ENCODE measurements at regions not wholly inside any gene's neighbourhood (a gene's known extent, or its start where the extent isn't known, plus 50 kb on each side); places are given as distances from the start of the nearest gene placed in this dataset.
"Not testable (repeated sequence)": the region's sequence is repeated elsewhere in the genome, so short reads cannot be mapped to it uniquely, and the experiment has no call there.

- Mint-ChIP-seq H3K9me3 (no peaks in the 10 kb centered on the region), H3K27ac (no peak overlapping the region)
Measured at GRCh38 chr4:26227601-26228229, 93.1 kb upstream of the RBPJ start.

GRCh38 chr4:26228883-26229282 lies 91.9 kb upstream of the RBPJ start:
- H3K27ac Mint-ChIP-seq = no peak overlapping the region
- ATAC-seq (ENCODE audit: low read depth) (no peak), DNase-seq (no peak)
- H3K4me3 Mint-ChIP-seq = no peak overlapping the region
- POLR2A ChIA-PET = no interaction called here
- H3K27me3 Mint-ChIP-seq = peaks cover 7% of the 10 kb centered on the region
- peaks cover 7% of the 10 kb centered on the region for H3K4me1 Mint-ChIP-seq
- no peaks in the 10 kb centered on the region for H3K9me3 Mint-ChIP-seq
- no peaks in the 10 kb centered on the region for H3K36me3 Mint-ChIP-seq

More at GRCh38 chr4:26227601-26228229, 93.1 kb upstream of the RBPJ start:
- Mint-ChIP-seq H3K4me1 (no peaks in the 10 kb centered on the region), H3K4me3 (no peak overlapping the region), H3K27me3 (peaks cover 11% of the 10 kb centered on the region), H3K36me3 (no peaks in the 10 kb centered on the region)
- no peak for DNase-seq
- POLR2A ChIA-PET = no interaction called here
- ATAC-seq (ENCODE audit: low read depth) = no peak

- H3K36me3 Mint-ChIP-seq = no peaks in the 10 kb centered on the region
- H3K9me3 Mint-ChIP-seq = no peaks in the 10 kb centered on the region
- POLR2A ChIA-PET = no interaction called here
- H3K4me1 Mint-ChIP-seq = peaks cover 12% of the 10 kb centered on the region
- ATAC-seq (ENCODE audit: low read depth) (no peak), DNase-seq (no peak)
- no peak overlapping the region for H3K4me3 Mint-ChIP-seq
- no peak overlapping the region for H3K27ac Mint-ChIP-seq
- peaks cover 7% of the 10 kb centered on the region for H3K27me3 Mint-ChIP-seq
Measured at GRCh38 chr4:26229974-26230373, 90.8 kb upstream of the RBPJ start.

GRCh38 chr4:26233350-26233749 lies 87.5 kb upstream of the RBPJ start:
- DNase-seq (no peak), ATAC-seq (ENCODE audit: low read depth) (no peak)
- H3K27me3 Mint-ChIP-seq = peaks cover 10% of the 10 kb centered on the region
- peaks cover 12% of the 10 kb centered on the region for H3K4me1 Mint-ChIP-seq
- H3K36me3 Mint-ChIP-seq = no peaks in the 10 kb centered on the region
- H3K27ac Mint-ChIP-seq = no peak overlapping the region
- H3K4me3 Mint-ChIP-seq = no peak overlapping the region
- H3K9me3 Mint-ChIP-seq = peaks cover 1% of the 10 kb centered on the region
- POLR2A ChIA-PET = no interaction called here

DNA sequence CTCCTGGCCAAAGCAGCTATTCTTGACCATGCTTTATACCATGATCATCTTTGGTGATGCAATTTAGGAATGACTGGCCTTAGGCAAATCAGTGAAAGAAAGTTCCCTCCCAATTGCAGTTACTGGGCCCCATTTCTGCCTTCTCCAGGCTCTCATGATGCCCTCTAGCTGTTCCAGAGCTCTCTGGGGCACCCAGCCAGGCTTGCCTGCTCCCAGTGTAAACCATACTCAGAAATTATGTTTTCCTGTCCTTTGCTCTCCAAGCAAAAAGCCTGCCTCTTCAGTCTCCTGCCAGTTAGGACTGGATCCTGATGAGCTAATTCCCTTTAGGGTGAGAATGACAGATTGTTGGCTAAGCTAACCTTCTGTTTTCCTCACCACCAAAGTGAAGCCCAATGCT lies 85.3 kb upstream of the RBPJ start:
- H3K4me3 Mint-ChIP-seq = no peak overlapping the region
- peaks cover 12% of the 10 kb centered on the region for H3K4me1 Mint-ChIP-seq
- no peak overlapping the region for H3K27ac Mint-ChIP-seq
- DNase-seq (no peak), ATAC-seq (ENCODE audit: low read depth) (no peak)
- peaks cover 12% of the 10 kb centered on the region for H3K27me3 Mint-ChIP-seq
- H3K9me3 Mint-ChIP-seq = peaks cover 1% of the 10 kb centered on the region
- no peaks in the 10 kb centered on the region for H3K36me3 Mint-ChIP-seq
- POLR2A ChIA-PET = interaction anchor here (1.0 kb wide), 1 partner anchor 84 kb away, joined by 3 read pairs; no protein-coding TSS in a partner anchor

GRCh38 chr4:26237916-26238315 lies 82.9 kb upstream of the RBPJ start:
- no peak for ATAC-seq (ENCODE audit: low read depth)

DNA sequence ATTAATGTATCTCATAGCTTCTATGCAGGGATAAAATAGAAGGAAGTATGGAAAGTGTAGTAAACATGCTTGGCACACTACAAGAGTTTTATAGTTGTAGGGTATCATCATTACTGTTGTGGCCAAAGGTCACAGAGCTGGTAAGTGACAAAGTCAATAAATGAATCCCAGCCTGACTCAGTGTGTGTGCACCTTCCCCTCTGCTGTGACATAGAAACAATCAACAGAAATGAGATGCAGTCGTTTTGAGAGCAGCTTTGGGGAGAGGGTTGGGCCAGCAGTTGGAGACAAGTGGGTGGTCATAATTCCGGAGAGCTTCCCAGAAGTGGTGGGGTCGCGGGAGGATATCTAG lies 82.4 kb upstream of the RBPJ start:
- DNase-seq (no peak), ATAC-seq (ENCODE audit: low read depth) (no peak)
- Mint-ChIP-seq H3K27ac (peak overlapping the region; percentile 9), H3K27me3 (peaks cover 12% of the 10 kb centered on the region), H3K4me3 (no peak overlapping the region), H3K9me3 (peaks cover 1% of the 10 kb centered on the region), H3K4me1 (peaks cover 10% of the 10 kb centered on the region), H3K36me3 (no peaks in the 10 kb centered on the region)
- POLR2A ChIA-PET = no interaction called here

More at GRCh38 chr4:26237916-26238315, 82.9 kb upstream of the RBPJ start:
- DNase-seq = no peak
- Mint-ChIP-seq H3K27me3 (peaks cover 12% of the 10 kb centered on the region), H3K4me3 (no peak overlapping the region), H3K4me1 (peaks cover 12% of the 10 kb centered on the region), H3K9me3 (peaks cover 1% of the 10 kb centered on the region), H3K27ac (no peak overlapping the region), H3K36me3 (no peaks in the 10 kb centered on the region)
- POLR2A ChIA-PET = no interaction called here

DNA sequence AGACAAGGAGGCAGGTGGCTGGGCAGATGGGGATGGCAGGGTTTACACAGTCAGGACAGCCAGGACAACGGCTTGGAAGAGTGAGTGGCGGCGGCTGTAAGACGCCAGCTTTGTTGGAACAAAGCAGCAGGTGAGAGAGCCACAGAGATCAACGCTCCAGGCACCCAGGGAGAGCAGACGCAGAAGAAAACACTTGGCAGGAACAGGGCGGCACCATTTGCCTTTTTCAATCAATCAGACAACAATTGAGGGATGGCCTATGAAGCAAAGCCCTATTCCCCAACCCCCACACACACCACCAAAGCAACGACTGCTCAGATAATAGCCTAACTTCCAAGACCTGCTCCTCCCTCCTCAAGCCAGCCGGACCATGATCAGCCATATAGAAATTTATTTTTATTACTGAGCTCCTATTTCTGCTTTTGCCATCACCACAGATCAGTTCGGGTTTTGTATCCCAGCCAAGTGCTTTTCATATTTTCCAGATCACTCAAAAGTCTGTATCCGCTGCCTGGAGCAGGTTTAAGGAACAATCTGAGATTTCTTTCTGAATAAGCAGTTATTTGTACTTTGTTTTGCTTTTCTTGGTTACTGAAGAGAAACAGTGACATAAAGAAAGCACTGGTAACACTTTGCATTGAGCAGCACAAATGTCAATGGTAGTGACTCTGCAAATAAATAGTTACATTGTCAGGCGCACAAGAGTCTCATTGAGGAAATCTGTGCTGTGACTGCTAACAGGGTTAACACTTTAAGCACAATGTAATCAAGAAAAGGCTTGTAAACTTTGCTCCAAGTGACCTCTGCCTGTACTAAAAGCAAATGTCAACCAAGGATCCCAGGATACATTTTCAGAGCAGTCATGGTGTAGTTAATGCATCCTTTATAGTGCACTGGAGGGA lies 81.8 kb upstream of the RBPJ start:
- no peak overlapping the region for H3K27ac Mint-ChIP-seq
- POLR2A ChIA-PET = no interaction called here

DNA sequence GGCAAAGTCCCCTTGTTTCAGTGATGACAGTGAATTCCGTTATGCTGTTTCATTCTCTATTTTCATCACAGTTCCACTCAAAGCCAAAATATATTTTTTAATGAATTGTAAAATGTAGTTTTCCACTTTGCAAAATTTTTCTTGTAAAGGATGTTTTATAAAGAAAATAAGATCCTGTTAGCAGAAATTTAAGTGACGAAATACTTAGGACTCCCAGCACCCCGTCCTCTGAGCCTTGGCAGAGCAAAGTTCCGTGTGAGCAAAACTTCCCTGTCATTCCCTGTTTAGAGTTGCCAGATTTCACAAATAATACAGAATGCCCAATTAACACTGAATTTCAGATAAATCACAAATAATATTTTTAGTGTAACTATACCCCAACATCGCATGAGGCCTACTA lies 81.0 kb upstream of the RBPJ start:
- Mint-ChIP-seq H3K4me3 (no peak overlapping the region), H3K27me3 (peaks cover 12% of the 10 kb centered on the region), H3K9me3 (peaks cover 1% of the 10 kb centered on the region), H3K27ac (no peak overlapping the region), H3K36me3 (no peaks in the 10 kb centered on the region), H3K4me1 (no peaks in the 10 kb centered on the region)
- ATAC-seq (ENCODE audit: low read depth) (no peak), DNase-seq (no peak)
- POLR2A ChIA-PET = no interaction called here

More for the DNA sequence above, 81.8 kb upstream of the RBPJ start:
- H3K27me3 Mint-ChIP-seq = peaks cover 12% of the 10 kb centered on the region
- peaks cover 1% of the 10 kb centered on the region for H3K9me3 Mint-ChIP-seq
- ATAC-seq (ENCODE audit: low read depth) (no peak), DNase-seq (no peak)
- H3K4me3 Mint-ChIP-seq = no peak overlapping the region
- H3K36me3 Mint-ChIP-seq = no peaks in the 10 kb centered on the region
- H3K4me1 Mint-ChIP-seq = peaks cover 4% of the 10 kb centered on the region

DNA sequence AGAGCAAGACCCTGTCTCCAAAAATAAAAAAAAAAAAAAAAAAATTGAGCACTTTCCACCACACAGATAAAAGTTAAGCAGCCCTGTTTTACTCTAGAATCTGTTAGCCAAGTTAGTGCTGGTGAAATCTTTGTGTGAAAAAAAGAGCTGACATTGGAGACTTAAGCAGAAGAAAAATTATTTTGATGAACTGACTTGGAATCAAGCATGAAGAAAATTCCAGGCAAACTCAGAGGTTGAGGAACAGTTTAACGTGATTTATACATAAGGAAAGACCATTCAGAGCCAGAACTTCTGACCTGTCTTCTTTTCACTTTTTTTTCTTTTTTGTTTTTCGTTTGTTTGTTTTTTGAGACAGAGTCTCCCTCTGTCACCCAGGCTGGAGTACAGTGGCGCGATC lies 79.6 kb upstream of the RBPJ start:
- H3K27ac Mint-ChIP-seq = no peak overlapping the region
- POLR2A ChIA-PET = no interaction called here
- H3K9me3 Mint-ChIP-seq = peaks cover under 1% of the 10 kb centered on the region
- no peaks in the 10 kb centered on the region for H3K4me1 Mint-ChIP-seq
- H3K4me3 Mint-ChIP-seq = no peak overlapping the region
- no peak for ATAC-seq (ENCODE audit: low read depth)
- H3K27me3 Mint-ChIP-seq = peaks cover 12% of the 10 kb centered on the region
- no peak for DNase-seq
- H3K36me3 Mint-ChIP-seq = no peaks in the 10 kb centered on the region

- ATAC-seq (ENCODE audit: low read depth) (no peak), DNase-seq (no peak)
- Mint-ChIP-seq H3K4me3 (no peak overlapping the region), H3K27me3 (peaks cover 12% of the 10 kb centered on the region), H3K36me3 (no peaks in the 10 kb centered on the region), H3K27ac (no peak overlapping the region), H3K9me3 (no peaks in the 10 kb centered on the region), H3K4me1 (no peaks in the 10 kb centered on the region)
- POLR2A ChIA-PET = no interaction called here
Measured at GRCh38 chr4:26242451-26242850, 78.4 kb upstream of the RBPJ start.

DNA sequence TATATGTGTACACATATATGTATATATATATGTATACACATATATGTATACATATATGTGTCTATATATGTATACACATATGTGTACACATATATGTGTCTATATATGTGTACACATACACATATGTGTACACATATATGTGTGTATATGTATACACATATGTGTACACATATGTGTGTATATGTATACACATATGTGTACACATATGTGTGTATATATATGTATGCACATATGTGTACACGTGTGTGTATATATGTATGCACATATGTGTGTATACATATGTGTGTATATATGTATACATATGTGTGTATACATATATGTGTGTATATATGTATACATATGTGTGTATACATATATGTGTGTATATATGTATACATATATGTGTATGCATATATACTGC lies 76.7 kb upstream of the RBPJ start:
- H3K4me3 Mint-ChIP-seq; DNase-seq; H3K9me3 Mint-ChIP-seq; ATAC-seq (ENCODE audit: low read depth); H3K27me3 Mint-ChIP-seq; H3K36me3 Mint-ChIP-seq; H3K27ac Mint-ChIP-seq; H3K4me1 Mint-ChIP-seq; POLR2A ChIA-PET: not testable (repeated sequence)

DNA sequence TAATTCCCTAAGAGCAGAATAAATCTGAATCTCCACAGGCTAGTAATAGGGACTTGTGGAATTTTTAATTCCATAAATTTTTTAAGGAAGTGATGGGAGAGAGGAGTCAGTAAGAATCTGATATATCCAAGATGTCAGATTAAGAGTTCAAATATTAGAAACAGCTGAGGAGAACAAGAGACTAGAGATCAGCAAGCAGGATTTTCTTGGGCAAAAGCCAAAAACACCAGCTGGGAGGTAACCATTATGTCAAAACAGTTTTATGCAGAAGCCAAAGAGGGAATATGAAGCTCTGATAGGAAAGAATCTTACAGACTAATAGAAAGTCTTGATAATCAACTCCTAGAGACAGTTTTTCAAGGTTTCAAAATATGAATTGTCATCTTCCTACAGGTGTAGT lies 72.2 kb upstream of the RBPJ start:
- Mint-ChIP-seq H3K27me3 (no peaks in the 10 kb centered on the region), H3K36me3 (no peaks in the 10 kb centered on the region), H3K4me1 (no peaks in the 10 kb centered on the region), H3K27ac (no peak overlapping the region), H3K4me3 (no peak overlapping the region), H3K9me3 (no peaks in the 10 kb centered on the region)
- POLR2A ChIA-PET = no interaction called here
- ATAC-seq (ENCODE audit: low read depth) (no peak), DNase-seq (no peak)

DNA sequence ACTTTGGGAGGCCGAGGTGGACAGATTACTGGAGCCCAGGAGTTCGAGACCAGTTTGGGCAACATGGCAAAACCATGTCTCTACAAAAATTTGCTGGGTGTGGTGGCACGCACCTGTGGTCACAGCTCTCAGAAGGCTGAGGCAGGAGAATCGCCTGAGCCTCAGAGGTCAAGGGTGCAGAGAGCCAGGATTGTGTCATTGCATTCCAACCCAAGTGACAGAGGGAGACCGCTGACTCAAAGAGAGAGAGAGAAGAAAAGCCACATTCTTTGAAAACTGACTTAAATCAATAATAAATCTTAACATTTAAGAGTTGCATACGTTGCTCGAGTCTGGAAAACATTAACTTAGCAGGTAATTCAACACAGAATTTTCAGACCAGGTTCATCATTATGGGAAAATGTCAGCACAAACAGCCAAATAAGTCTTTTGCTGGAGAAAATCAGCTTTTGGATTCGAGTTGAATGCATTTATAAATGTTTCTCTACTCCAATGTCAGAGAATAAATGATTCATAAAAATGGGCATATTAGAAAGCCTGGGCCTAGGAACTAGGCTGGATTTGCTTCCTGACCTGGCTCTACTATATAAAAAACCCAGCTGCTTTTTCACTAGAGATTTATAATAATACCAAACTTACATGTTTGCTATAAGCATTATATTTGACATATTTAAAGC lies 68.3 kb upstream of the RBPJ start:
- no peaks in the 10 kb centered on the region for H3K36me3 Mint-ChIP-seq
- peaks cover 2% of the 10 kb centered on the region for H3K27me3 Mint-ChIP-seq
- H3K4me3 Mint-ChIP-seq = no peak overlapping the region
- ATAC-seq (ENCODE audit: low read depth) (no peak), DNase-seq (no peak)
- POLR2A ChIA-PET = no interaction called here
- no peaks in the 10 kb centered on the region for H3K9me3 Mint-ChIP-seq
- H3K27ac Mint-ChIP-seq = no peak overlapping the region
- no peaks in the 10 kb centered on the region for H3K4me1 Mint-ChIP-seq
